Adrenal gland (tissue), 9 donors: ENCODE measurements at regions not wholly inside any gene's neighbourhood (a gene's known extent, or its start where the extent isn't known, plus 50 kb on each side); places are given as distances from the start of the nearest gene placed in this dataset.

Source experiments
- DNase-seq, 7 donors: peaks; one replicate each; pipeline ENCODE4 v3.0.0-alpha.2; 2019 to 2020
- H3K27ac ChIP-seq, 5 donors: fragments of 200-600 bp; sonication (generic) in 4 of 5; 1 replicate in 3 of 5; 2 replicates in 2 of 5; pipeline versions ENCODE4 v1.5.1 to v1.8.0; 2016 to 2020; ENCODE audit warnings: mild to moderate bottlenecking in 1 of 5
- H3K27me3 ChIP-seq: fragments of 200-600 bp; 2 replicates; pipeline ENCODE4 v1.8.0; 2021
- H3K36me3 ChIP-seq, 2 donors: fragments of 200-600 bp; replicated peaks in 1 of 2; 1 replicate in 1 of 2; 2 replicates in 1 of 2; pipeline versions ENCODE4 v1.5.1 to v1.8.0; 2018 to 2022
- H3K4me1 ChIP-seq, 2 donors: fragments of 200-600 bp; replicated peaks in 1 of 2; 1 replicate in 1 of 2; 2 replicates in 1 of 2; pipeline versions ENCODE4 v1.5.1 to v1.8.0; 2018 to 2021
- H3K4me3 ChIP-seq, 4 donors: fragments of 200-600 bp; sonication (generic) in 3 of 4; one replicate each; pipeline ENCODE4 v1.5.1; 2016 to 2018
- H3K9me3 ChIP-seq, 3 donors: fragments of 200-600 bp; sonication (generic) in 1 of 3; replicated peaks in 1 of 3; 1 replicate in 2 of 3; 2 replicates in 1 of 3; pipeline versions ENCODE4 v1.5.1 to v1.8.0; 2016 to 2021
- CTCF ChIP-seq, 6 experiments: fragments of 450-650 bp in 4 of 6; fragments of 200-600 bp in 2 of 6; sonication (generic) in 1 of 6; IDR thresholded peaks; 1 replicate in 5 of 6; 2 replicates in 1 of 6; pipeline versions ENCODE4 v1.5.1 to v1.8.0; 2016 to 2021; ENCODE audit warnings: antibody characterized with exemption in 6 of 6, mild to moderate bottlenecking in 2 of 6, moderate library complexity in 1 of 6
- POLR2A ChIP-seq, 2 donors: fragments of 450-650 bp; IDR thresholded peaks; one replicate each; pipeline ENCODE4 v1.6.1; 2017; ENCODE audit warnings: antibody characterized with exemption in 2 of 2, mild to moderate bottlenecking in 2 of 2, moderate library complexity in 1 of 2
- WGBS, 4 donors: extraction: QIAGEN DNeasy Blood & Tissue Kit in 2 of 4; methylation state at CpG; one replicate each; pipeline versions ENCODE4 v1.1.5 to v1.1.7; 2013 to 2017; 5-methylcytosine and 5-hydroxymethylcytosine counted together
- intact Hi-C, 2 donors: fragments of 100-400 bp; cut with DNase I; formaldehyde crosslinking; loops; one replicate each; pipeline versions ENCODE4 v1.14.1 to v1.15.0; 2022 to 2023
- donor health status: healthy with polysubstance abuse.
- donor health status: Bipolar disorder and iron deficiency.
- donor health status: DM: yes; HTN: yes; CAD: no.
- donor health status: DM: no; HTN: no; CAD: no.
- donor health status: DM: no; HTN: no; CAD: no.

GRCh38 chr3:72058493-72059081 lies 273.6 kb upstream of the PROK2 start:
- H3K4me1 ChIP-seq = no peaks in the 10 kb centered on the region
- no peaks in the 10 kb centered on the region for H3K9me3 ChIP-seq
- 90 to 95% (median 92%) methylated on average over 8 to 9 of the region's 9 CpGs for WGBS, 4 donors
- H3K4me3 ChIP-seq = no peak overlapping the region
- H3K36me3 ChIP-seq = no peaks in the 10 kb centered on the region
- H3K27me3 ChIP-seq = no peaks in the 10 kb centered on the region
- TF ChIP-seq POLR2A (IDR thresholded peaks at IDR 0.05) (no peak), CTCF (IDR thresholded peaks at IDR 0.05) (no peak)
- intact Hi-C loops = no loop called here
- peak in 1 of 7 donors; percentile 74 for DNase-seq
- H3K27ac ChIP-seq = no peak overlapping the region

- H3K4me3 ChIP-seq = no peak overlapping the region
- no peaks in the 10 kb centered on the region for H3K27me3 ChIP-seq
- 78 to 100% (median 97%) methylated on average over 1 of the region's 1 CpG for WGBS, 4 donors
- no peak for DNase-seq
- TF ChIP-seq CTCF (IDR thresholded peaks at IDR 0.05) (no peak), POLR2A (IDR thresholded peaks at IDR 0.05) (no peak)
- H3K4me1 ChIP-seq = no peaks in the 10 kb centered on the region
- intact Hi-C loops = no loop called here
- no peak overlapping the region for H3K27ac ChIP-seq
- no peaks in the 10 kb centered on the region for H3K9me3 ChIP-seq
- no peaks in the 10 kb centered on the region for H3K36me3 ChIP-seq
Observed at GRCh38 chr3:72055436-72055835, 270.5 kb upstream of the PROK2 start.

DNA sequence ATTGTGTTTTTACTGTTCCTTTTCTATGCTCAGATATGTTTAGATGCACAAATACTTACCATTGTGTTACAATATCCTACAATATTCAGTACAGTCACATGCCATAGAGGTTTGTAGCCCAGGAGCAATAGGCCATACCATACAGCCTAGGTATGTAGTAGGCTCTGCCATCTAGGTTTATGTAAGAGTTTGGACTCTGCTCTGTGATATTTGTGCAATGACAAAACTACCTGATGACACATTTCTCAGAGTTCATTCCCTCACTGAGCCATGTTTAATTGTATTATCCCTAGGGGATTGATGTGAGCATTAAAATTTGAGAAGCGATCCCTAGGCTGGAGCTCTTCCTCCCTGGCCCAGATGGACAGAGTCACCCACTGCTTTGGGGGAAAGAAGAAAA lies 270.0 kb upstream of the PROK2 start:
- H3K27me3 ChIP-seq = no peaks in the 10 kb centered on the region
- no peak overlapping the region for H3K4me3 ChIP-seq
- no peak for DNase-seq
- no peaks in the 10 kb centered on the region for H3K9me3 ChIP-seq
- intact Hi-C loops = no loop called here
- no peak overlapping the region for H3K27ac ChIP-seq
- no peaks in the 10 kb centered on the region for H3K36me3 ChIP-seq
- TF ChIP-seq CTCF (IDR thresholded peaks at IDR 0.05) = no peak
- TF ChIP-seq POLR2A (IDR thresholded peaks at IDR 0.05) = no peak
- WGBS, 4 donors = 92 to 100% (median 97%) methylated on average over 1 of the region's 1 CpG
- H3K4me1 ChIP-seq = no peaks in the 10 kb centered on the region

GRCh38 chr3:72052841-72053409 lies 268.0 kb upstream of the PROK2 start:
- 77 to 83% (median 79%) methylated on average over 8 of the region's 8 CpGs for WGBS, 4 donors
- Histone ChIP-seq H3K27me3 (no peaks in the 10 kb centered on the region), H3K36me3 (no peaks in the 10 kb centered on the region), H3K27ac (no peak overlapping the region), H3K9me3 (no peaks in the 10 kb centered on the region), H3K4me3 (no peak overlapping the region), H3K4me1 (no peaks in the 10 kb centered on the region)
- intact Hi-C loops = no loop called here
- DNase-seq = no peak
- TF ChIP-seq POLR2A (IDR thresholded peaks at IDR 0.05) = no peak
- TF ChIP-seq CTCF (IDR thresholded peaks at IDR 0.05) = no peak
